ENCODE measurements at regions not wholly inside any gene's neighbourhood (a gene's known extent, or its start where the extent isn't known, plus 50 kb on each side); places are given as distances from the start of the nearest gene placed in this dataset.
A peak's percentile ranks its signal among the peaks of the same experiment; 100 is the strongest.

DNA sequence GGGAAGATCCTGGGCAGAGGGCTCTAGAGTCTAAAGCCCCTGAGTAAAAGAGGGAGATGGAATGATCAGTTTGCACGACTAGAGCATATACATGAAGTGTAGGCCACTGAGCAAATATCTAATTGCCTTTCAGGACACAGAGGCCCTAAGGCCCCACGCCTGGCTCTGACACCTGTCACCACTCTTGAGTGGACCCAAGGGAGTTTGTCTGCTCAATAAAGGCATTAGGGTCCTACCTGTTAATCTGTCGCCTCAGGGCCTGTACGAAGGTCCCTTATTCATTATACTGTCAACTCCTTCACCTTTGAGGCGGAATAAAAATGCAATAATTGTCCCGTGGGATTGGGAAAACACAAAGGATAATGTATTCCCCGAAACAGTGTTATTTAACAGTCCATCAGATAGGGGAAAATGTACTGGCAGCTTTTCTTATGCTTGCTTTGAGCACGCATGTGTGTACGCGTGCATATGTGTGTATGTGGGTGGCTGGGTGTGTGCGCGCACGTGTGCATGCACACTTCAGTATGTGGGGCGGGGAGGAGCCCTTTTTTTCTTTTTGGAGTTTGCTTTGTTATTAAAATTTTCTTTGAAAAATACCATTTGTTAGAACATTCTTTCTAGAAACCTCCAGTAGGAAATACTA lies 161.8 kb upstream of the SERP2 start:
- no peak overlapping the region for H3K4me3 ChIP-seq (ENCODE audit: low read length)
- H3K9me3 ChIP-seq (ENCODE audit: control insufficient read depth, low read length), result no peaks in the 10 kb centered on the region
- H3K4me1 ChIP-seq (ENCODE audit: control insufficient read depth, insufficient read depth, low read length), result no peaks in the 10 kb centered on the region

GRCh38 chr13:44212633-44213396 lies 160.8 kb upstream of the SERP2 start:
- H3K4me3 ChIP-seq (ENCODE audit: low read length), result no peak overlapping the region
- H3K36me3 ChIP-seq (ENCODE audit: control insufficient read depth, insufficient read depth, low read length), result no peaks in the 10 kb centered on the region
- H3K4me1 ChIP-seq (ENCODE audit: control insufficient read depth, insufficient read depth, low read length), result peaks cover 4% of the 10 kb centered on the region
- H3K27me3 ChIP-seq (ENCODE audit: control insufficient read depth, insufficient read depth, low read length), result no peaks in the 10 kb centered on the region
- no peaks in the 10 kb centered on the region for H3K9me3 ChIP-seq (ENCODE audit: control insufficient read depth, low read length)
- H3K9ac ChIP-seq (ENCODE audit: low read length), result no peak overlapping the region

More for the DNA sequence above, 161.8 kb upstream of the SERP2 start:
- Histone ChIP-seq H3K9ac (ENCODE audit: low read length) (no peak overlapping the region), H3K27me3 (ENCODE audit: control insufficient read depth, insufficient read depth, low read length) (no peaks in the 10 kb centered on the region), H3K36me3 (ENCODE audit: control insufficient read depth, insufficient read depth, low read length) (no peaks in the 10 kb centered on the region)

- no peaks in the 10 kb centered on the region for H3K9me3 ChIP-seq (ENCODE audit: control insufficient read depth, low read length)
- H3K4me3 ChIP-seq (ENCODE audit: low read length), result no peak overlapping the region
- peaks cover 33% of the 10 kb centered on the region for H3K4me1 ChIP-seq (ENCODE audit: control insufficient read depth, insufficient read depth, low read length)
- no peaks in the 10 kb centered on the region for H3K27me3 ChIP-seq (ENCODE audit: control insufficient read depth, insufficient read depth, low read length)
- peak overlapping the region; percentile 43 for H3K9ac ChIP-seq (ENCODE audit: low read length)
- no peaks in the 10 kb centered on the region for H3K36me3 ChIP-seq (ENCODE audit: control insufficient read depth, insufficient read depth, low read length)
Observed at GRCh38 chr13:44218501-44219240, 155.0 kb upstream of the SERP2 start.

- Histone ChIP-seq H3K9ac (ENCODE audit: low read length) (peak overlapping the region; percentile 43), H3K4me3 (ENCODE audit: low read length) (no peak overlapping the region), H3K4me1 (ENCODE audit: control insufficient read depth, insufficient read depth, low read length) (peaks cover 39% of the 10 kb centered on the region), H3K27me3 (ENCODE audit: control insufficient read depth, insufficient read depth, low read length) (no peaks in the 10 kb centered on the region), H3K36me3 (ENCODE audit: control insufficient read depth, insufficient read depth, low read length) (no peaks in the 10 kb centered on the region), H3K9me3 (ENCODE audit: control insufficient read depth, low read length) (no peaks in the 10 kb centered on the region)
Observed at GRCh38 chr13:44219577-44220548, 153.8 kb upstream of the SERP2 start.

DNA sequence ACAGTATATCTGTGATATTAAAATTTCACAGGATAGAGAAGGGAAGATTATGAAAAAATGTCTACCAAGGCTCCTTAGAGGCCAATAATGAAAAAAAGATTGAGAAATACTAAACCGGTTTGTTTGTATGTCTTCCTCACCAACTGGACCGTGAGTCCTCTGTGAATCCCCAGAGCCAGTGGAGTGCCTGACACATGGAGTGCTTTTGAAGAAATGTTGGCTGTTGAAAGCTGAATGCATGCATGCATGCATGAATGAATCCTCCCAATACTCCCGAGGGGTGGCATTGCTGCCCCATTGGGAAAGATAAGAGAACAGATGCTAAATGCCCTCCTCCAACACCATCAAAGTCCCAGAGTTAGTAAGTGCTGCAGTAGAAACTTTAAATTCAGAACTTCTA lies 152.7 kb upstream of the SERP2 start:
- H3K4me3 ChIP-seq (ENCODE audit: low read length), result no peak overlapping the region
- H3K4me1 ChIP-seq (ENCODE audit: control insufficient read depth, insufficient read depth, low read length), result peaks cover 39% of the 10 kb centered on the region
- no peak overlapping the region for H3K9ac ChIP-seq (ENCODE audit: low read length)
- H3K9me3 ChIP-seq (ENCODE audit: control insufficient read depth, low read length), result no peaks in the 10 kb centered on the region
- H3K27me3 ChIP-seq (ENCODE audit: control insufficient read depth, insufficient read depth, low read length), result no peaks in the 10 kb centered on the region
- H3K36me3 ChIP-seq (ENCODE audit: control insufficient read depth, insufficient read depth, low read length), result no peaks in the 10 kb centered on the region

- Histone ChIP-seq H3K4me1 (ENCODE audit: control insufficient read depth, insufficient read depth, low read length) (peaks cover 39% of the 10 kb centered on the region), H3K4me3 (ENCODE audit: low read length) (no peak overlapping the region), H3K9ac (ENCODE audit: low read length) (no peak overlapping the region)
Observed at GRCh38 chr13:44221657-44222056, 152.0 kb upstream of the SERP2 start.

GRCh38 chr13:44223770-44224444 lies 149.7 kb upstream of the SERP2 start:
- Histone ChIP-seq H3K27me3 (ENCODE audit: control insufficient read depth, insufficient read depth, low read length) (no peaks in the 10 kb centered on the region), H3K4me3 (ENCODE audit: low read length) (no peak overlapping the region), H3K9me3 (ENCODE audit: control insufficient read depth, low read length) (no peaks in the 10 kb centered on the region), H3K4me1 (ENCODE audit: control insufficient read depth, insufficient read depth, low read length) (peaks cover 24% of the 10 kb centered on the region), H3K36me3 (ENCODE audit: control insufficient read depth, insufficient read depth, low read length) (no peaks in the 10 kb centered on the region), H3K9ac (ENCODE audit: low read length) (no peak overlapping the region)

More at GRCh38 chr13:44221657-44222056, 152.0 kb upstream of the SERP2 start:
- Histone ChIP-seq H3K27me3 (ENCODE audit: control insufficient read depth, insufficient read depth, low read length) (no peaks in the 10 kb centered on the region), H3K9me3 (ENCODE audit: control insufficient read depth, low read length) (no peaks in the 10 kb centered on the region), H3K36me3 (ENCODE audit: control insufficient read depth, insufficient read depth, low read length) (no peaks in the 10 kb centered on the region)

- no peak overlapping the region for H3K9ac ChIP-seq (ENCODE audit: low read length)
- no peak overlapping the region for H3K4me3 ChIP-seq (ENCODE audit: low read length)
- peaks cover 17% of the 10 kb centered on the region for H3K4me1 ChIP-seq (ENCODE audit: control insufficient read depth, insufficient read depth, low read length)
- no peaks in the 10 kb centered on the region for H3K36me3 ChIP-seq (ENCODE audit: control insufficient read depth, insufficient read depth, low read length)
- no peaks in the 10 kb centered on the region for H3K9me3 ChIP-seq (ENCODE audit: control insufficient read depth, low read length)
- H3K27me3 ChIP-seq (ENCODE audit: control insufficient read depth, insufficient read depth, low read length), result no peaks in the 10 kb centered on the region
Observed at GRCh38 chr13:44224450-44225149, 149.0 kb upstream of the SERP2 start.

- Histone ChIP-seq H3K9ac (ENCODE audit: low read length) (no peak overlapping the region), H3K9me3 (ENCODE audit: control insufficient read depth, low read length) (no peaks in the 10 kb centered on the region), H3K4me3 (ENCODE audit: low read length) (no peak overlapping the region), H3K27me3 (ENCODE audit: control insufficient read depth, insufficient read depth, low read length) (no peaks in the 10 kb centered on the region), H3K36me3 (ENCODE audit: control insufficient read depth, insufficient read depth, low read length) (no peaks in the 10 kb centered on the region), H3K4me1 (ENCODE audit: control insufficient read depth, insufficient read depth, low read length) (peaks cover 15% of the 10 kb centered on the region)
Observed at GRCh38 chr13:44229371-44230030, 144.1 kb upstream of the SERP2 start.

DNA sequence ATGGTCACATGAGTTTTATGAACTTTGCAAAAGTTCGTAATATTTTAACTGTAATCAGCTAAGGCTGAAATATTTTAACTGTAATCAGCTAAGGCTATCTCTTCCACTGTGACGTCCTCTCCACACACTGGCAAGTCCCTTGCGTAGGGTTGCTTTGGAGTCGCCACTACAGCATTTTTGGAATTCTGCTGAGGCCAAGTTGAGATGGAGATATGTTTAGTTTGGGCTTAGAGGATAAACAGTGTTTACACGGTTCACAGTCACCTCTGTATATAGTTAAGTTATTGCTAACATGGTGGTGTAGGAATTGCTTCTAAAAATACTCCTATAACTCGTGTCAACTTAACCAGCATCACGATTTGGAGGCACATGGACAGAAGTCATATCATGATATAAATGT lies 143.6 kb upstream of the SERP2 start:
- no peak overlapping the region for H3K4me3 ChIP-seq (ENCODE audit: low read length)
- H3K4me1 ChIP-seq (ENCODE audit: control insufficient read depth, insufficient read depth, low read length), result peaks cover 15% of the 10 kb centered on the region
- no peak overlapping the region for H3K9ac ChIP-seq (ENCODE audit: low read length)
- no peaks in the 10 kb centered on the region for H3K27me3 ChIP-seq (ENCODE audit: control insufficient read depth, insufficient read depth, low read length)
- H3K9me3 ChIP-seq (ENCODE audit: control insufficient read depth, low read length), result no peaks in the 10 kb centered on the region
- no peaks in the 10 kb centered on the region for H3K36me3 ChIP-seq (ENCODE audit: control insufficient read depth, insufficient read depth, low read length)

All from mucosa of stomach (tissue), 1 donor.